Mucosa of rectum (tissue), 2 donors: ENCODE measurements at regions not wholly inside any gene's neighbourhood (a gene's known extent, or its start where the extent isn't known, plus 50 kb on each side); places are given as distances from the start of the nearest gene placed in this dataset.

Experiments used
- H3K27ac ChIP-seq, 2 donors: one replicate each; pipeline ENCODE4 v1.7.0; 2013; ENCODE audit warnings: inconsistent platforms in 2 of 2, low read depth in 2 of 2, low read length in 2 of 2
- H3K27me3 ChIP-seq, 2 donors: one replicate each; pipeline ENCODE4 v1.7.0; 2013; ENCODE audit warnings: low read length in 2 of 2; ENCODE audit not compliant: control insufficient read depth in 2 of 2, insufficient read depth in 2 of 2
- H3K36me3 ChIP-seq, 2 donors: one replicate each; pipeline ENCODE4 v1.7.0; 2013; ENCODE audit warnings: low read length in 2 of 2; ENCODE audit not compliant: control insufficient read depth in 2 of 2, insufficient read depth in 2 of 2
- H3K4me1 ChIP-seq, 2 donors: one replicate each; pipeline ENCODE4 v1.7.0; 2013; ENCODE audit warnings: low read length in 2 of 2, mild to moderate bottlenecking in 1 of 2; ENCODE audit not compliant: control insufficient read depth in 2 of 2, insufficient read depth in 2 of 2
- H3K4me3 ChIP-seq, 2 donors: one replicate each; pipeline ENCODE4 v1.7.0; 2013; ENCODE audit warnings: low read length in 2 of 2
- H3K9ac ChIP-seq, 2 donors: one replicate each; pipeline ENCODE4 v1.7.0; 2013; ENCODE audit warnings: low read length in 2 of 2, low read depth in 1 of 2, mild to moderate bottlenecking in 1 of 2
- H3K9me3 ChIP-seq, 2 donors: one replicate each; pipeline ENCODE4 v1.7.0; 2013; ENCODE audit warnings: low read length in 2 of 2; ENCODE audit not compliant: control insufficient read depth in 2 of 2
- donor health status: healthy.
- donor health status: Normal muscosa, but diverticular disease.

GRCh38 chr6:126188279-126188909, 151.5 kb upstream of the CENPW start:
- Histone ChIP-seq H3K9me3 (no peaks in the 10 kb centered on the region), H3K4me1 (no peaks in the 10 kb centered on the region), H3K36me3 (no peaks in the 10 kb centered on the region), H3K27ac (no peak overlapping the region), H3K4me3 (no peak overlapping the region), H3K9ac (no peak overlapping the region), H3K27me3 (no peaks in the 10 kb centered on the region)

- no peaks in the 10 kb centered on the region for H3K36me3 ChIP-seq
- no peaks in the 10 kb centered on the region for H3K27me3 ChIP-seq
- H3K9me3 ChIP-seq, result no peaks in the 10 kb centered on the region
- H3K4me3 ChIP-seq, result no peak overlapping the region
- no peaks in the 10 kb centered on the region for H3K4me1 ChIP-seq
- no peak overlapping the region for H3K9ac ChIP-seq
- H3K27ac ChIP-seq, result no peak overlapping the region
Measured at GRCh38 chr6:126195625-126196236, 144.2 kb upstream of the CENPW start.

GRCh38 chr6:126198631-126199030, 141.3 kb upstream of the CENPW start:
- H3K27me3 ChIP-seq, result no peaks in the 10 kb centered on the region
- no peak overlapping the region for H3K4me3 ChIP-seq
- H3K36me3 ChIP-seq, result no peaks in the 10 kb centered on the region
- no peaks in the 10 kb centered on the region for H3K9me3 ChIP-seq
- no peaks in the 10 kb centered on the region for H3K4me1 ChIP-seq
- H3K27ac ChIP-seq, result no peak overlapping the region
- H3K9ac ChIP-seq, result no peak overlapping the region

GRCh38 chr6:126199466-126199865, 140.4 kb upstream of the CENPW start:
- Histone ChIP-seq H3K4me3 (no peak overlapping the region), H3K4me1 (no peaks in the 10 kb centered on the region), H3K27ac (no peak overlapping the region), H3K9ac (no peak overlapping the region), H3K9me3 (no peaks in the 10 kb centered on the region), H3K36me3 (no peaks in the 10 kb centered on the region), H3K27me3 (no peaks in the 10 kb centered on the region)

- H3K4me1 ChIP-seq, result no peaks in the 10 kb centered on the region
- no peak overlapping the region for H3K4me3 ChIP-seq
- no peaks in the 10 kb centered on the region for H3K27me3 ChIP-seq
- no peaks in the 10 kb centered on the region for H3K9me3 ChIP-seq
- no peak overlapping the region for H3K9ac ChIP-seq
- H3K36me3 ChIP-seq, result no peaks in the 10 kb centered on the region
- no peak overlapping the region for H3K27ac ChIP-seq
Measured at GRCh38 chr6:126202707-126203106, 137.2 kb upstream of the CENPW start.

GRCh38 chr6:126204126-126204525, 135.8 kb upstream of the CENPW start:
- Histone ChIP-seq H3K27ac (no peak overlapping the region), H3K4me3 (no peak overlapping the region), H3K36me3 (no peaks in the 10 kb centered on the region), H3K9me3 (no peaks in the 10 kb centered on the region), H3K9ac (no peak overlapping the region), H3K4me1 (no peaks in the 10 kb centered on the region), H3K27me3 (no peaks in the 10 kb centered on the region)

GRCh38 chr6:126204598-126204997, 135.3 kb upstream of the CENPW start:
- Histone ChIP-seq H3K9ac (no peak overlapping the region), H3K4me1 (no peaks in the 10 kb centered on the region), H3K9me3 (no peaks in the 10 kb centered on the region), H3K27ac (no peak overlapping the region), H3K4me3 (no peak overlapping the region), H3K27me3 (no peaks in the 10 kb centered on the region), H3K36me3 (no peaks in the 10 kb centered on the region)

GRCh38 chr6:126206504-126207246, 133.2 kb upstream of the CENPW start:
- H3K9me3 ChIP-seq, result no peaks in the 10 kb centered on the region
- no peaks in the 10 kb centered on the region for H3K27me3 ChIP-seq
- H3K4me3 ChIP-seq, result no peak overlapping the region
- no peaks in the 10 kb centered on the region for H3K36me3 ChIP-seq
- no peak overlapping the region for H3K9ac ChIP-seq
- no peaks in the 10 kb centered on the region for H3K4me1 ChIP-seq
- H3K27ac ChIP-seq, result no peak overlapping the region

GRCh38 chr6:126210398-126211075, 129.4 kb upstream of the CENPW start:
- no peak overlapping the region for H3K4me3 ChIP-seq
- H3K27ac ChIP-seq, result no peak overlapping the region
- H3K4me1 ChIP-seq, result no peaks in the 10 kb centered on the region
- no peaks in the 10 kb centered on the region for H3K27me3 ChIP-seq
- H3K9ac ChIP-seq, result no peak overlapping the region
- H3K9me3 ChIP-seq, result no peaks in the 10 kb centered on the region
- H3K36me3 ChIP-seq, result no peaks in the 10 kb centered on the region

GRCh38 chr6:126217497-126217896, 122.4 kb upstream of the CENPW start:
- H3K9ac ChIP-seq, result no peak overlapping the region
- no peaks in the 10 kb centered on the region for H3K9me3 ChIP-seq
- H3K4me1 ChIP-seq, result no peaks in the 10 kb centered on the region
- H3K36me3 ChIP-seq, result no peaks in the 10 kb centered on the region
- no peak overlapping the region for H3K4me3 ChIP-seq
- H3K27me3 ChIP-seq, result no peaks in the 10 kb centered on the region
- no peak overlapping the region for H3K27ac ChIP-seq
